OCI-LY3 (cell line): ENCODE measurements at regions not wholly inside any gene's neighbourhood (a gene's known extent, or its start where the extent isn't known, plus 50 kb on each side); places are given as distances from the start of the nearest gene placed in this dataset.

Experiments
- H2AFZ ChIP-seq: fragments of 200-600, 300-600 bp; shearing (Covaris generic); 2 replicates; pipeline ENCODE4 v1.6.0; 2014; ENCODE audit warnings: antibody characterized with exemption, low read depth, low read length
- H3K27ac ChIP-seq: fragments of 200-600, 300-600 bp; sonication (generic); 2 replicates; pipeline ENCODE4 v1.5.1; 2014; ENCODE audit warnings: mild to moderate bottlenecking, low read length, moderate library complexity, mixed read lengths
- H3K27me3 ChIP-seq: fragments of 200-600, 300-600 bp; sonication (generic); 2 replicates; pipeline ENCODE4 v1.6.1; 2014; ENCODE audit warnings: low read depth, low read length, mixed read lengths
- H3K36me3 ChIP-seq: fragments of 200-600, 300-600 bp; sonication (generic); replicated peaks from 2 replicates; pipeline ENCODE3; 2014; ENCODE audit warnings: low read depth, low read length, mixed read lengths
- H3K4me1 ChIP-seq: fragments of 300-600, 200-600 bp; sonication (generic); 2 replicates; pipeline ENCODE4 v1.6.1; 2014; ENCODE audit warnings: low read length, mixed read lengths
- H3K4me2 ChIP-seq: fragments of 200-600, 300-600 bp; sonication (generic); 2 replicates; pipeline ENCODE4 v1.6.1; 2014; ENCODE audit warnings: low read length, mixed read lengths
- H3K4me3 ChIP-seq: fragments of 300-600, 200-600 bp; sonication (generic); 2 replicates; pipeline ENCODE4 v1.5.1; 2014; ENCODE audit warnings: antibody characterized with exemption, mild to moderate bottlenecking, low read length, moderate library complexity
- H3K79me2 ChIP-seq: fragments of 300-600, 200-600 bp; shearing (Covaris generic); 2 replicates; pipeline ENCODE4 v1.6.1; 2014; ENCODE audit warnings: mild to moderate bottlenecking, low read length, mixed read lengths
- H3K9ac ChIP-seq: fragments of 300-600, 200-600 bp; shearing (Covaris generic); 2 replicates; pipeline ENCODE4 v1.6.0; 2014; ENCODE audit warnings: mild to moderate bottlenecking, low read length, moderate library complexity
- H3K9me3 ChIP-seq: fragments of 200-600, 300-600 bp; shearing (Covaris generic); 2 replicates; pipeline ENCODE4 v1.6.1; 2014; ENCODE audit warnings: low read length, mixed read lengths; ENCODE audit not compliant: insufficient read depth
- H4K20me1 ChIP-seq: fragments of 200-600, 300-600 bp; sonication (generic); 2 replicates; pipeline ENCODE4 v1.6.1; 2016; ENCODE audit warnings: low read length, mixed read lengths; ENCODE audit not compliant: insufficient read depth
- CTCF ChIP-seq: fragments of 200-600, 300-600 bp; sonication (generic); IDR thresholded peaks from 2 replicates; pipeline ENCODE4 v1.5.1; 2014; ENCODE audit warnings: antibody characterized with exemption, low read length, low read depth
- EZH2phosphoT487 ChIP-seq: fragments of 200-600 bp; shearing (Covaris generic); IDR thresholded peaks from 2 replicates; pipeline ENCODE4 v1.6.1; 2018; ENCODE audit warnings: antibody characterized with exemption, mixed run types, low read depth

DNA sequence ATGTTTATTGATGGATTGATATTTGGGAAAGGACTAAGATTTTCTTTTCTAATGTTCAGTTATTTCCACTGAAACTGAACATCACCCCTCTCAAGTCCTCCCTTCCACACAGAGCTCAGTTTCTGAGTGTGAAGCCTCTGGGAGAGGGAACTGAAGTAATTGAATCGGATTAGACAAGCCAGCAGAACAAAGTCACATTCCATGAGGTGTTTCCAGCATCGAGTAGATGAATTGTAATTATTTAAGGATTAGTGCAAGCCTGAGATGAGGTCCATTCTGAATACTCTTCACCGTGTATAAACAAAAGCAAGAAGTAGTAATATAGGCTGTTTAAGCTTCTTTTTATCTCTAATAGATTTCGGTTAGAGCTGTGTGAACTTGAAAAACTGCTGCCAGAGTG lies 2060.5 kb downstream of the MAT2B start:
- no peaks in the 10 kb centered on the region for H3K27me3 ChIP-seq

DNA sequence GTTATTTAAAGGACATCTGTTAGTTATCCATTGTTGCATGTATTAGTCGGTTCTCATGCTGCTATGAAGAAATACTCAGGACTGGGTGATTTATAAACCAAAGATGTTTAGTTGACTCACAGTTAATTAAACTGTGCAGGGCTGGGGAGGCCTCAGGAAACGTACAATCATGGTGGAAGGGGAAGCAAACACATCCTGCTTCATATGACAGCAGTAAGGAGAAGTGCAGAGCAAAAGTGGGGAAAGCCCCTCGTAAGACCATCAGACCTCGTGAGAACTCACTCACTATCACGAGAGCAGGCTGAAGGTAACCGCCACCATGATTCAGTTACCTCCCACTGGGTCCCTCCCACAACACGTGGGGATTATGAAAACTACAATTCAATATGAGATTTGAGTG lies 2064.1 kb downstream of the MAT2B start:
- H3K4me3 ChIP-seq: no peak overlapping the region
- no peaks in the 10 kb centered on the region for H3K27me3 ChIP-seq
- H3K4me2 ChIP-seq: no peak overlapping the region
- H3K9me3 ChIP-seq: no peaks in the 10 kb centered on the region; the same call in 1 of the 2 replicates
- no peak overlapping the region for H2AFZ ChIP-seq
- no peaks in the 10 kb centered on the region for H3K36me3 ChIP-seq
- no peak overlapping the region for H3K9ac ChIP-seq
- no peaks in the 10 kb centered on the region for H3K4me1 ChIP-seq
- H3K79me2 ChIP-seq: no peaks in the 10 kb centered on the region
- no peak for TF ChIP-seq EZH2phosphoT487
- no peak for TF ChIP-seq CTCF
- no peaks in the 10 kb centered on the region for H4K20me1 ChIP-seq
- no peak overlapping the region for H3K27ac ChIP-seq

More for the DNA sequence above, 2060.5 kb downstream of the MAT2B start:
- H3K4me3 ChIP-seq: no peak overlapping the region
- H3K9ac ChIP-seq: no peak overlapping the region
- H3K79me2 ChIP-seq: no peaks in the 10 kb centered on the region
- no peak overlapping the region for H2AFZ ChIP-seq
- H3K9me3 ChIP-seq: no peaks in the 10 kb centered on the region
- H3K36me3 ChIP-seq: no peaks in the 10 kb centered on the region
- no peak for TF ChIP-seq CTCF
- H4K20me1 ChIP-seq: no peaks in the 10 kb centered on the region
- H3K4me2 ChIP-seq: no peak overlapping the region
- no peak overlapping the region for H3K27ac ChIP-seq
- no peaks in the 10 kb centered on the region for H3K4me1 ChIP-seq

DNA sequence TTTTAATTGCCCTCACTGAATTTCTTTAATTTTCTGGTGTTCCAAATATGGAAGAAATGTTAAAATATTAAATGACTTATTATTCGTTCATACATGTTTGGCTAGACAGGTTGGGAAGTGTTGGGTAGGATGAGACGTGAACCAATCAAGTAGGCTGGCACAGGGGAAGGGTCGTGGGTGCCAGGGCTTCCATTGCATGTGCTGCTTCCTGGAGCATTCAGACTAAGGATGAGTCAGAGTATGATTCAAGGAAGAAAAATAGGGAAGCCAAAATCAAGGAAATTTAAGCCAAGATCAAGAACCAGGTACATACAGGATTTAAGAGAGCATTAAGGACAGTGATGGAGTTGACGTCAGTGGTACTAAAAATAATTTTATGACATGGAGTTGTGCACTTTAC lies 2068.0 kb downstream of the MAT2B start:
- no peak for TF ChIP-seq CTCF
- no peak for TF ChIP-seq EZH2phosphoT487
- H3K27ac ChIP-seq: no peak overlapping the region
- no peaks in the 10 kb centered on the region for H4K20me1 ChIP-seq
- H3K4me1 ChIP-seq: no peaks in the 10 kb centered on the region; the same call in 1 of the 2 replicates
- no peaks in the 10 kb centered on the region; the same call in 1 of the 2 replicates for H3K9me3 ChIP-seq
- H3K36me3 ChIP-seq: no peaks in the 10 kb centered on the region
- no peak overlapping the region for H3K4me2 ChIP-seq
- no peak overlapping the region for H3K4me3 ChIP-seq
- no peak overlapping the region for H2AFZ ChIP-seq
- H3K79me2 ChIP-seq: no peaks in the 10 kb centered on the region
- no peaks in the 10 kb centered on the region for H3K27me3 ChIP-seq
- H3K9ac ChIP-seq: no peak overlapping the region

DNA sequence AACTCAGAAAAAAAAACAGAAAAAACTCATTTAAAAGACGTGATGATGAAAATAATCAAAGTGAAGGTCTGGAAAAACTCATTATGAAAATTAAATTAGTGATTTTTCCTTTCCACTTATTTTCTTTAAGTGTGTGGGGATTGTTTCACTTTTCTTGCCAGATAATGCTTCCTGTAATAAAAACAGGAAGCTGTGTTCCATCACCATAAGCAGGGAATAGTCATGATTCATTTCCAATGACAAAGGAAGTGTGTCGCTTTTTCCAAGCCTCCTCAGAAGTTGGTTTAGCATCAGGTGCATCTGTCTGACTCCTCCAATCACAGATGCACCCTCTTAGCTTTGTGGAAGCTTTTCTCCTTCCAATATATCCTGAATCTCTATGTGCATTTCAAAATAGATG lies 2068.7 kb downstream of the MAT2B start:
- no peaks in the 10 kb centered on the region; the same call in 1 of the 2 replicates for H3K4me1 ChIP-seq
- H3K27ac ChIP-seq: no peak overlapping the region
- H4K20me1 ChIP-seq: no peaks in the 10 kb centered on the region
- no peaks in the 10 kb centered on the region for H3K79me2 ChIP-seq
- TF ChIP-seq CTCF: no peak
- TF ChIP-seq EZH2phosphoT487: no peak
- no peak overlapping the region for H3K4me2 ChIP-seq
- H3K9me3 ChIP-seq: no peaks in the 10 kb centered on the region; the same call in 1 of the 2 replicates
- H3K36me3 ChIP-seq: no peaks in the 10 kb centered on the region
- H3K9ac ChIP-seq: no peak overlapping the region
- H3K27me3 ChIP-seq: no peaks in the 10 kb centered on the region
- H2AFZ ChIP-seq: no peak overlapping the region
- no peak overlapping the region for H3K4me3 ChIP-seq
